ENCODE measurements at regions not wholly inside any gene's neighbourhood (a gene's known extent, or its start where the extent isn't known, plus 50 kb on each side); places are given as distances from the start of the nearest gene placed in this dataset.

- H3K4me2 ChIP-seq (ENCODE audit: low read length), result no peak overlapping the region
- H4K5ac ChIP-seq (ENCODE audit: low read length), result no peak overlapping the region
- H3K23ac ChIP-seq (ENCODE audit: low read length), result no peak overlapping the region
- no peaks in the 10 kb centered on the region for H3K79me1 ChIP-seq (ENCODE audit: low read length)
- no peak overlapping the region for H4K8ac ChIP-seq (ENCODE audit: low read depth, low read length)
- H3K36me3 ChIP-seq (ENCODE audit: control insufficient read depth, insufficient read depth, low read length), result no peaks in the 10 kb centered on the region
- peak overlapping the region; percentile 12 for H2BK120ac ChIP-seq (ENCODE audit: low read depth, low read length)
- peak; percentile 72 for DNase-seq
- no peak overlapping the region for H2AK5ac ChIP-seq (ENCODE audit: low read length)
- H3K4me3 ChIP-seq (ENCODE audit: low read length), result no peak overlapping the region
- H3K18ac ChIP-seq (ENCODE audit: low read length), result peak overlapping the region; percentile 28
- H3K4me1 ChIP-seq (ENCODE audit: control insufficient read depth, low read depth, low read length), result peaks cover 7% of the 10 kb centered on the region
- H3K79me2 ChIP-seq (ENCODE audit: control insufficient read depth, insufficient read depth, low read length), result no peaks in the 10 kb centered on the region
- H2BK15ac ChIP-seq (replicated peaks; ENCODE audit: low read depth), result no peak overlapping the region
- H3K56ac ChIP-seq (ENCODE audit: low read length), result peak overlapping the region; percentile 28
- no peaks in the 10 kb centered on the region for H3K27me3 ChIP-seq (ENCODE audit: insufficient read depth, low read length, poor library complexity)
- H3K27ac ChIP-seq (ENCODE audit: low read depth, low read length), result no peak overlapping the region
- no peak overlapping the region for H3K9ac ChIP-seq (ENCODE audit: low read length)
- WGBS (ENCODE audit: extremely low coverage, insufficient coverage, low lambda C conversion rate), result no CpG with 5 or more reads among the region's 7 CpGs
- no peak overlapping the region for H3K4ac ChIP-seq (ENCODE audit: low read depth, low read length)
- no peak overlapping the region for H2BK5ac ChIP-seq (ENCODE audit: low read length)
Measured at GRCh38 chr12:68446901-68447796, 115.0 kb upstream of the MDM1 start.

DNA sequence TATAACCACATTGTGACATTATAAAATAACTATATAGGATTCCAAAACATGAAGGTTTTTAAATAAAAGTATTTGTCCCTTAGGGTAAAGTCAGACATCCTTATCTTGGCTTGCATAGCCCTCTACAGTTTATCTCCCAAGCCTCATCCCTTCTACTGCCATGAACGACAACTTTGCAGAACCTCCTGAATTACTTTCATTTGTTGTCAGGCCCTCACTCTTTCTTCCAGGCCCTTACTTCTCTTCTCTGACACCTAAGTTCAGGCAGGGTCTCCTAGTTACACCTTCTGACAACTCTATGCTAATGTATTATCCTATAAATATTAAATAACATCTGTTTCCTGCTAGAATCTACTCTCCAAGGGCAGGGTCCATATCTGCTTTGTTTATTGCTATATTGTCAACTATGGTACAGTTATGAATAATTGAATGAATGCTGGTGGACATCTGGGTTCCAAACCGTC is 115.7 kb upstream of the MDM1 start:
- H4K8ac ChIP-seq (ENCODE audit: low read depth, low read length), result no peak overlapping the region
- no peaks in the 10 kb centered on the region for H3K79me1 ChIP-seq (ENCODE audit: low read length)
- no peak overlapping the region for H3K9ac ChIP-seq (ENCODE audit: low read length)
- no peak overlapping the region for H3K4me3 ChIP-seq (ENCODE audit: low read length)
- no peak for DNase-seq
- no peaks in the 10 kb centered on the region for H3K27me3 ChIP-seq (ENCODE audit: insufficient read depth, low read length, poor library complexity)
- no peak overlapping the region for H3K4me2 ChIP-seq (ENCODE audit: low read length)
- H2BK120ac ChIP-seq (ENCODE audit: low read depth, low read length), result no peak overlapping the region
- no peak overlapping the region for H2BK15ac ChIP-seq (replicated peaks; ENCODE audit: low read depth)
- no CpG with 5 or more reads among the region's 2 CpGs for WGBS (ENCODE audit: extremely low coverage, insufficient coverage, low lambda C conversion rate)
- no peak overlapping the region for H3K4ac ChIP-seq (ENCODE audit: low read depth, low read length)
- H3K18ac ChIP-seq (ENCODE audit: low read length), result no peak overlapping the region
- no peak overlapping the region for H3K56ac ChIP-seq (ENCODE audit: low read length)
- no peaks in the 10 kb centered on the region for H3K36me3 ChIP-seq (ENCODE audit: control insufficient read depth, insufficient read depth, low read length)
- peaks cover 7% of the 10 kb centered on the region for H3K4me1 ChIP-seq (ENCODE audit: control insufficient read depth, low read depth, low read length)
- no peak overlapping the region for H2BK5ac ChIP-seq (ENCODE audit: low read length)
- H4K5ac ChIP-seq (ENCODE audit: low read length), result no peak overlapping the region
- no peak overlapping the region for H3K23ac ChIP-seq (ENCODE audit: low read length)
- H2AK5ac ChIP-seq (ENCODE audit: low read length), result no peak overlapping the region
- no peaks in the 10 kb centered on the region for H3K79me2 ChIP-seq (ENCODE audit: control insufficient read depth, insufficient read depth, low read length)
- no peak overlapping the region for H3K27ac ChIP-seq (ENCODE audit: low read depth, low read length)

- H3K79me1 ChIP-seq (ENCODE audit: low read length), result no peaks in the 10 kb centered on the region
- peaks cover 7% of the 10 kb centered on the region for H3K4me1 ChIP-seq (ENCODE audit: control insufficient read depth, low read depth, low read length)
- H2AK5ac ChIP-seq (ENCODE audit: low read length), result no peak overlapping the region
- H3K27ac ChIP-seq (ENCODE audit: low read depth, low read length), result no peak overlapping the region
- H3K4me2 ChIP-seq (ENCODE audit: low read length), result no peak overlapping the region
- no peak overlapping the region for H4K5ac ChIP-seq (ENCODE audit: low read length)
- no peaks in the 10 kb centered on the region for H3K36me3 ChIP-seq (ENCODE audit: control insufficient read depth, insufficient read depth, low read length)
- H3K23ac ChIP-seq (ENCODE audit: low read length), result no peak overlapping the region
- no peak overlapping the region for H3K4ac ChIP-seq (ENCODE audit: low read depth, low read length)
- H3K18ac ChIP-seq (ENCODE audit: low read length), result no peak overlapping the region
- WGBS (ENCODE audit: extremely low coverage, insufficient coverage, low lambda C conversion rate), result no CpG with 5 or more reads among the region's 2 CpGs
- no peak overlapping the region for H3K9ac ChIP-seq (ENCODE audit: low read length)
- H3K79me2 ChIP-seq (ENCODE audit: control insufficient read depth, insufficient read depth, low read length), result no peaks in the 10 kb centered on the region
- DNase-seq, result no peak
- H3K27me3 ChIP-seq (ENCODE audit: insufficient read depth, low read length, poor library complexity), result no peaks in the 10 kb centered on the region
- no peak overlapping the region for H4K8ac ChIP-seq (ENCODE audit: low read depth, low read length)
- peak overlapping the region; percentile 19 for H2BK15ac ChIP-seq (replicated peaks; ENCODE audit: low read depth)
- H2BK5ac ChIP-seq (ENCODE audit: low read length), result no peak overlapping the region
- no peak overlapping the region for H2BK120ac ChIP-seq (ENCODE audit: low read depth, low read length)
- no peak overlapping the region for H3K56ac ChIP-seq (ENCODE audit: low read length)
- no peak overlapping the region for H3K4me3 ChIP-seq (ENCODE audit: low read length)
Measured at GRCh38 chr12:68449196-68449595, 117.0 kb upstream of the MDM1 start.

DNA sequence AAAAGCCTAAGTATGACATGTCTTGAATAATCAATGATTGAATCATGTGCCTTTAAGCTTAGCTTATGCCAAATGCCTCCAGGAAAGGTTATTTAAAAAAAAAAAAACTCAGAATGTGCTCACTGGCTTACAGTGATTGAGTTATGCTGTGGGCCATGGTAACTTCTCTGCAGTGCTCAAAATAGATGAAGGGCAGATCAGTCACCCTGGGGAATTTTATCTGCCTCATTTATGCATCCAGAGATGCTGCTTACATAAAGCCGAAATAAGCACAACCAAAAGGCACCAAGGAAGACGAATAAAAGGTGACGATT is 118.7 kb upstream of the MDM1 start:
- H3K4me3 ChIP-seq (ENCODE audit: low read length), result no peak overlapping the region
- H2AK5ac ChIP-seq (ENCODE audit: low read length), result no peak overlapping the region

GRCh38 chr12:68451261-68452077 is 119.3 kb upstream of the MDM1 start:
- H3K18ac ChIP-seq (ENCODE audit: low read length), result no peak overlapping the region
- no peaks in the 10 kb centered on the region for H3K27me3 ChIP-seq (ENCODE audit: insufficient read depth, low read length, poor library complexity)
- DNase-seq, result peak; percentile 80
- no peak overlapping the region for H3K4ac ChIP-seq (ENCODE audit: low read depth, low read length)
- no peaks in the 10 kb centered on the region for H3K36me3 ChIP-seq (ENCODE audit: control insufficient read depth, insufficient read depth, low read length)
- no peak overlapping the region for H3K4me2 ChIP-seq (ENCODE audit: low read length)
- H3K4me1 ChIP-seq (ENCODE audit: control insufficient read depth, low read depth, low read length), result peaks cover 7% of the 10 kb centered on the region
- no peaks in the 10 kb centered on the region for H3K79me1 ChIP-seq (ENCODE audit: low read length)
- no peak overlapping the region for H2BK5ac ChIP-seq (ENCODE audit: low read length)
- no CpG with 5 or more reads among the region's 6 CpGs for WGBS (ENCODE audit: extremely low coverage, insufficient coverage, low lambda C conversion rate)
- no peak overlapping the region for H2BK15ac ChIP-seq (replicated peaks; ENCODE audit: low read depth)
- H3K23ac ChIP-seq (ENCODE audit: low read length), result no peak overlapping the region
- no peak overlapping the region for H2AK5ac ChIP-seq (ENCODE audit: low read length)
- H2BK120ac ChIP-seq (ENCODE audit: low read depth, low read length), result no peak overlapping the region
- no peak overlapping the region for H4K5ac ChIP-seq (ENCODE audit: low read length)
- no peak overlapping the region for H3K4me3 ChIP-seq (ENCODE audit: low read length)
- no peak overlapping the region for H3K27ac ChIP-seq (ENCODE audit: low read depth, low read length)
- H3K56ac ChIP-seq (ENCODE audit: low read length), result no peak overlapping the region
- H4K8ac ChIP-seq (ENCODE audit: low read depth, low read length), result no peak overlapping the region
- no peak overlapping the region for H3K9ac ChIP-seq (ENCODE audit: low read length)
- no peaks in the 10 kb centered on the region for H3K79me2 ChIP-seq (ENCODE audit: control insufficient read depth, insufficient read depth, low read length)

More for the DNA sequence above, 118.7 kb upstream of the MDM1 start:
- Histone ChIP-seq H4K8ac (ENCODE audit: low read depth, low read length) (no peak overlapping the region), H3K27me3 (ENCODE audit: insufficient read depth, low read length, poor library complexity) (no peaks in the 10 kb centered on the region), H3K27ac (ENCODE audit: low read depth, low read length) (no peak overlapping the region), H3K79me2 (ENCODE audit: control insufficient read depth, insufficient read depth, low read length) (no peaks in the 10 kb centered on the region), H3K18ac (ENCODE audit: low read length) (no peak overlapping the region), H3K9ac (ENCODE audit: low read length) (no peak overlapping the region), H3K4me1 (ENCODE audit: control insufficient read depth, low read depth, low read length) (peaks cover 7% of the 10 kb centered on the region), H2BK5ac (ENCODE audit: low read length) (no peak overlapping the region), H3K4me2 (ENCODE audit: low read length) (no peak overlapping the region), H3K23ac (ENCODE audit: low read length) (no peak overlapping the region), H2BK120ac (ENCODE audit: low read depth, low read length) (no peak overlapping the region), H2BK15ac (replicated peaks; ENCODE audit: low read depth) (no peak overlapping the region), H3K79me1 (ENCODE audit: low read length) (no peaks in the 10 kb centered on the region), H3K4ac (ENCODE audit: low read depth, low read length) (no peak overlapping the region), H3K56ac (ENCODE audit: low read length) (no peak overlapping the region), H3K36me3 (ENCODE audit: control insufficient read depth, insufficient read depth, low read length) (no peaks in the 10 kb centered on the region), H4K5ac (ENCODE audit: low read length) (no peak overlapping the region)
- WGBS (ENCODE audit: extremely low coverage, insufficient coverage, low lambda C conversion rate), result no CpG with 5 or more reads among the region's 3 CpGs
- no peak for DNase-seq

All from mesendoderm (in vitro differentiated cells).